H1 (cell line): ENCODE measurements at regions not wholly inside any gene's neighbourhood (a gene's known extent, or its start where the extent isn't known, plus 50 kb on each side); places are given as distances from the start of the nearest gene placed in this dataset.

Source experiments
- CREB1 ChIP-seq: IDR thresholded peaks from 2 replicates; pipeline ENCODE4 v1.6.1; 2012; ENCODE audit warnings: inconsistent platforms
- POLR2A ChIP-seq, 2 experiments: IDR thresholded peaks; 1 replicate in 1 of 2; 2 replicates in 1 of 2; pipeline ENCODE4 v1.6.1; 2011; ENCODE audit warnings: low read depth in 2 of 2, low read length in 2 of 2, mild to moderate bottlenecking in 2 of 2; ENCODE audit errors: control extremely low read depth in 1 of 2
- SUZ12 ChIP-seq: fragments of 200-600 bp; sonication (generic); IDR thresholded peaks from 2 replicates; pipeline ENCODE4 v1.6.1; 2012; ENCODE audit warnings: mild to moderate bottlenecking, inconsistent platforms, low read length, moderate library complexity, mixed read lengths
- TF ChIP-seq, protein P1 (sequence below), 3 experiments: IDR thresholded peaks; 1 replicate in 2 of 3; 2 replicates in 1 of 3; pipeline versions ENCODE4 v1.5.1 to v1.6.1; 2011; ENCODE audit warnings: low read length in 3 of 3, mild to moderate bottlenecking in 3 of 3, inconsistent platforms in 2 of 3, low read depth in 1 of 3, moderate library complexity in 1 of 3; ENCODE audit not compliant: insufficient read depth in 1 of 3; ENCODE audit errors: control extremely low read depth in 1 of 3
- TF ChIP-seq, protein P2 (sequence below): IDR thresholded peaks from 2 replicates; pipeline ENCODE4 v1.6.1; 2012; ENCODE audit warnings: low read length, inconsistent platforms
- TF ChIP-seq, protein P3 (sequence below): IDR thresholded peaks from 2 replicates; pipeline ENCODE4 v1.6.1; 2011; ENCODE audit warnings: low read length, improper control_type of control experiment

DNA sequence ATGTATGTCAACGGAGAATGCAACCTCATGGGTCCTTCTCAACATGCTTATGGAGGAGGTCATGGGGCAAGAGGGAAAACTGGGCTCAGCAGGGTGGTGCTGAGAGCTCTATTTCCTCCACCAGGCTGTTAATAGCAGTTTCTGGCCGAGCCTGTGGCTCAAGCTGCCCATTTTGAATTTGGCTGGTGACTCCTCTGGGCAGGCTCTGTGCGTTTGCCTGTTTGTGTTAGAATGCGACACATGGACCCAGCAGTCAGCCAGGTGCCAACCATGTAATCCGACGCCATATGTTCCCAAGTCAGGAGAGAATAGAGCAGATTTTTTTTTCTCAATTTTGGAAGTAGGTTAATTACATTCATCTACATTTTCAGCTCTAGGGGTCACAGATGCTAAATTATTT, 387.7 kb upstream of the CLINT1 start:
- TF ChIP-seq, protein P1, sequence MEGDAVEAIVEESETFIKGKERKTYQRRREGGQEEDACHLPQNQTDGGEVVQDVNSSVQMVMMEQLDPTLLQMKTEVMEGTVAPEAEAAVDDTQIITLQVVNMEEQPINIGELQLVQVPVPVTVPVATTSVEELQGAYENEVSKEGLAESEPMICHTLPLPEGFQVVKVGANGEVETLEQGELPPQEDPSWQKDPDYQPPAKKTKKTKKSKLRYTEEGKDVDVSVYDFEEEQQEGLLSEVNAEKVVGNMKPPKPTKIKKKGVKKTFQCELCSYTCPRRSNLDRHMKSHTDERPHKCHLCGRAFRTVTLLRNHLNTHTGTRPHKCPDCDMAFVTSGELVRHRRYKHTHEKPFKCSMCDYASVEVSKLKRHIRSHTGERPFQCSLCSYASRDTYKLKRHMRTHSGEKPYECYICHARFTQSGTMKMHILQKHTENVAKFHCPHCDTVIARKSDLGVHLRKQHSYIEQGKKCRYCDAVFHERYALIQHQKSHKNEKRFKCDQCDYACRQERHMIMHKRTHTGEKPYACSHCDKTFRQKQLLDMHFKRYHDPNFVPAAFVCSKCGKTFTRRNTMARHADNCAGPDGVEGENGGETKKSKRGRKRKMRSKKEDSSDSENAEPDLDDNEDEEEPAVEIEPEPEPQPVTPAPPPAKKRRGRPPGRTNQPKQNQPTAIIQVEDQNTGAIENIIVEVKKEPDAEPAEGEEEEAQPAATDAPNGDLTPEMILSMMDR (IDR thresholded peaks at IDR 0.05; ENCODE audit: control extremely low read depth in 1 of 3, insufficient read depth in 1 of 3, low read depth in 1 of 3, low read length in 3 of 3) = no peak
- TF ChIP-seq SUZ12 = no peak
- no peak for TF ChIP-seq POLR2A (IDR thresholded peaks at IDR 0.05; ENCODE audit: control extremely low read depth in 1 of 2, low read depth in 2 of 2, low read length in 2 of 2)
- TF ChIP-seq CREB1 = no peak
- TF ChIP-seq, protein P2, sequence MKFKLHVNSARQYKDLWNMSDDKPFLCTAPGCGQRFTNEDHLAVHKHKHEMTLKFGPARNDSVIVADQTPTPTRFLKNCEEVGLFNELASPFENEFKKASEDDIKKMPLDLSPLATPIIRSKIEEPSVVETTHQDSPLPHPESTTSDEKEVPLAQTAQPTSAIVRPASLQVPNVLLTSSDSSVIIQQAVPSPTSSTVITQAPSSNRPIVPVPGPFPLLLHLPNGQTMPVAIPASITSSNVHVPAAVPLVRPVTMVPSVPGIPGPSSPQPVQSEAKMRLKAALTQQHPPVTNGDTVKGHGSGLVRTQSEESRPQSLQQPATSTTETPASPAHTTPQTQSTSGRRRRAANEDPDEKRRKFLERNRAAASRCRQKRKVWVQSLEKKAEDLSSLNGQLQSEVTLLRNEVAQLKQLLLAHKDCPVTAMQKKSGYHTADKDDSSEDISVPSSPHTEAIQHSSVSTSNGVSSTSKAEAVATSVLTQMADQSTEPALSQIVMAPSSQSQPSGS = no peak
- TF ChIP-seq, protein P3, sequence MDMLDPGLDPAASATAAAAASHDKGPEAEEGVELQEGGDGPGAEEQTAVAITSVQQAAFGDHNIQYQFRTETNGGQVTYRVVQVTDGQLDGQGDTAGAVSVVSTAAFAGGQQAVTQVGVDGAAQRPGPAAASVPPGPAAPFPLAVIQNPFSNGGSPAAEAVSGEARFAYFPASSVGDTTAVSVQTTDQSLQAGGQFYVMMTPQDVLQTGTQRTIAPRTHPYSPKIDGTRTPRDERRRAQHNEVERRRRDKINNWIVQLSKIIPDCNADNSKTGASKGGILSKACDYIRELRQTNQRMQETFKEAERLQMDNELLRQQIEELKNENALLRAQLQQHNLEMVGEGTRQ = no peak
